ENCODE measurements at regions not wholly inside any gene's neighbourhood (a gene's known extent, or its start where the extent isn't known, plus 50 kb on each side); places are given as distances from the start of the nearest gene placed in this dataset.

DNA sequence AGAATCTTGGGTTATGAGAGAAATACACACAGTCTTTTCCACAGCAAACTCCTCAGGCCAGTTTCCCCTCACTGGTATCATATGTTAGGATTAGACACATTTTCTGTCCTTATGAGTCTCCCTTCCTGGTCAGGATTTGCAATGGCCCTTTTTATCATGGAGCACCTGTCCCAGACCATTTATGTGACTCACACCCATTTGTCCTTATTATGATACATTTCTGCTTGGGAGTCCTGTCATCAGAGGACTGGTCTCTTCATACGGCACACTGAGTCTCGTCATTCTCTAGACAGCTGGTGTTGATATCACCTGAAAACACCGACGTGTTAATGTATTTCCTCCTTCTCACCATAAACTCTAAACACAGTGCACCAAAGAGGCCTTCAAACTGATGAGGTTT is 105.0 kb upstream of the SYT6 start:
- WGBS, 2 experiments (ENCODE audit: insufficient coverage in 1 of 2, insufficient read length in 1 of 2): 95 to 96% methylated on average over 4 of the region's 4 CpGs
- Mint-ChIP-seq H3K9me3 (peaks cover 12% of the 10 kb centered on the region), H3K27ac (no peak overlapping the region), H3K36me3 (ENCODE audit: low read depth) (no peaks in the 10 kb centered on the region), H3K27me3 (ENCODE audit: insufficient read depth) (peaks cover 15% of the 10 kb centered on the region), H3K4me3 (no peak overlapping the region), H3K4me1 (no peaks in the 10 kb centered on the region)
- H3K4me3 ChIP-seq (ENCODE audit: low read length): no peak overlapping the region
- DNase-seq: no peak
- no peaks in the 10 kb centered on the region for H3K4me1 ChIP-seq (ENCODE audit: control insufficient read depth, insufficient read depth, low read length)
- peaks cover 5% of the 10 kb centered on the region for H3K9me3 ChIP-seq (ENCODE audit: control insufficient read depth, low read length)
- H3K9ac ChIP-seq (ENCODE audit: extremely low read depth, low read length, poor library complexity, severe bottlenecking): no peak overlapping the region
- TF ChIP-seq, protein P1, sequence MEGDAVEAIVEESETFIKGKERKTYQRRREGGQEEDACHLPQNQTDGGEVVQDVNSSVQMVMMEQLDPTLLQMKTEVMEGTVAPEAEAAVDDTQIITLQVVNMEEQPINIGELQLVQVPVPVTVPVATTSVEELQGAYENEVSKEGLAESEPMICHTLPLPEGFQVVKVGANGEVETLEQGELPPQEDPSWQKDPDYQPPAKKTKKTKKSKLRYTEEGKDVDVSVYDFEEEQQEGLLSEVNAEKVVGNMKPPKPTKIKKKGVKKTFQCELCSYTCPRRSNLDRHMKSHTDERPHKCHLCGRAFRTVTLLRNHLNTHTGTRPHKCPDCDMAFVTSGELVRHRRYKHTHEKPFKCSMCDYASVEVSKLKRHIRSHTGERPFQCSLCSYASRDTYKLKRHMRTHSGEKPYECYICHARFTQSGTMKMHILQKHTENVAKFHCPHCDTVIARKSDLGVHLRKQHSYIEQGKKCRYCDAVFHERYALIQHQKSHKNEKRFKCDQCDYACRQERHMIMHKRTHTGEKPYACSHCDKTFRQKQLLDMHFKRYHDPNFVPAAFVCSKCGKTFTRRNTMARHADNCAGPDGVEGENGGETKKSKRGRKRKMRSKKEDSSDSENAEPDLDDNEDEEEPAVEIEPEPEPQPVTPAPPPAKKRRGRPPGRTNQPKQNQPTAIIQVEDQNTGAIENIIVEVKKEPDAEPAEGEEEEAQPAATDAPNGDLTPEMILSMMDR (conservative IDR thresholded peaks at IDR 0.05): no peak
- no peak overlapping the region for H3K27ac ChIP-seq (ENCODE audit: low read depth, low read length)
- H3K27me3 ChIP-seq (ENCODE audit: control insufficient read depth, insufficient read depth, low read length, poor library complexity, severe bottlenecking): peaks cover 32% of the 10 kb centered on the region
- no peaks in the 10 kb centered on the region for H3K36me3 ChIP-seq (ENCODE audit: control insufficient read depth, insufficient read depth, low read length)

- H3K36me3 Mint-ChIP-seq (ENCODE audit: low read depth): no peaks in the 10 kb centered on the region
- H3K27ac Mint-ChIP-seq: no peak overlapping the region
- Histone ChIP-seq H3K4me1 (ENCODE audit: control insufficient read depth, insufficient read depth, low read length) (no peaks in the 10 kb centered on the region), H3K9ac (ENCODE audit: extremely low read depth, low read length, poor library complexity, severe bottlenecking) (no peak overlapping the region), H3K36me3 (ENCODE audit: control insufficient read depth, insufficient read depth, low read length) (no peaks in the 10 kb centered on the region), H3K9me3 (ENCODE audit: control insufficient read depth, low read length) (peaks cover 5% of the 10 kb centered on the region), H3K27ac (ENCODE audit: low read depth, low read length) (no peak overlapping the region), H3K27me3 (ENCODE audit: control insufficient read depth, insufficient read depth, low read length, poor library complexity, severe bottlenecking) (peaks cover 32% of the 10 kb centered on the region), H3K4me3 (ENCODE audit: low read length) (no peak overlapping the region)
- no peaks in the 10 kb centered on the region for H3K4me1 Mint-ChIP-seq
- peaks cover 12% of the 10 kb centered on the region for H3K9me3 Mint-ChIP-seq
- no peak for DNase-seq
- WGBS, 2 experiments (ENCODE audit: insufficient coverage in 1 of 2, insufficient read length in 1 of 2): 94 to 100% methylated on average over 1 to 3 of the region's 3 CpGs
- peaks cover 15% of the 10 kb centered on the region for H3K27me3 Mint-ChIP-seq (ENCODE audit: insufficient read depth)
- no peak overlapping the region for H3K4me3 Mint-ChIP-seq
- TF ChIP-seq, protein P1 (conservative IDR thresholded peaks at IDR 0.05): no peak
These were observed 104.4 kb upstream of the SYT6 start for GRCh38 chr1:114258074-114258473.

DNA sequence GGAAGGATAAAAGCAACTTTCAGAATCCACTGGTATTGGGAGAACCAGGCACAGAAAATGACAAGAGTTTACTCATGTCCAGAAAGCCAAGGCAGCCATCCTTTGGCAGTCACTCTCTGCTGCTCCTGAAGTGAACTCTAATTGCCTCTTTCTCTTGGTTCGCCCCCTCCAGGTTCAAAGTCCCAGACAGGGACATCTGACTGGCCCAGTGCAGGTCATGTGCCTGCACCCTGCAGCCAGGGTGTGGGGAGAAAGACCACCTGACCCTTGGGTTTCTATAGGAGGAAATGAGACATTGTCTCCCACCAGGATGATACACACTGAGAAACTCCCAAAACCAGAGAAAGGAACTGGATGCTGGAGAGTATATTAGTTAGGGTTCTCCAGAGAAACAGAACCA is 103.9 kb upstream of the SYT6 start:
- H3K4me1 ChIP-seq (ENCODE audit: control insufficient read depth, insufficient read depth, low read length): no peaks in the 10 kb centered on the region
- H3K4me1 Mint-ChIP-seq: no peaks in the 10 kb centered on the region
- DNase-seq: no peak
- no peak overlapping the region for H3K4me3 ChIP-seq (ENCODE audit: low read length)
- H3K4me3 Mint-ChIP-seq: no peak overlapping the region
- no peak overlapping the region for H3K9ac ChIP-seq (ENCODE audit: extremely low read depth, low read length, poor library complexity, severe bottlenecking)
- WGBS, 2 experiments (ENCODE audit: insufficient coverage in 1 of 2, insufficient read length in 1 of 2): 84% methylated on average over 1 of the region's 1 CpG; no CpG with 5 or more reads in 1 of the 2 experiments
- peaks cover 5% of the 10 kb centered on the region for H3K9me3 ChIP-seq (ENCODE audit: control insufficient read depth, low read length)
- H3K36me3 Mint-ChIP-seq (ENCODE audit: low read depth): no peaks in the 10 kb centered on the region
- peaks cover 29% of the 10 kb centered on the region for H3K27me3 ChIP-seq (ENCODE audit: control insufficient read depth, insufficient read depth, low read length, poor library complexity, severe bottlenecking)
- no peak overlapping the region for H3K27ac Mint-ChIP-seq
- peaks cover 12% of the 10 kb centered on the region for H3K9me3 Mint-ChIP-seq
- peaks cover 15% of the 10 kb centered on the region for H3K27me3 Mint-ChIP-seq (ENCODE audit: insufficient read depth)
- H3K36me3 ChIP-seq (ENCODE audit: control insufficient read depth, insufficient read depth, low read length): no peaks in the 10 kb centered on the region
- no peak overlapping the region for H3K27ac ChIP-seq (ENCODE audit: low read depth, low read length)
- TF ChIP-seq, protein P1 (conservative IDR thresholded peaks at IDR 0.05): no peak
